LNCAP (cell line): ENCODE measurements at regions not wholly inside any gene's neighbourhood (a gene's known extent, or its start where the extent isn't known, plus 50 kb on each side); places are given as distances from the start of the nearest gene placed in this dataset.
A peak's percentile ranks its signal among the peaks of the same experiment; 100 is the strongest.

Experiments
- TF ChIP-seq, protein P1 (sequence below): fragments of 450-650 bp; IDR thresholded peaks from 2 replicates; pipeline ENCODE4 v1.5.1; 2017; ENCODE audit warnings: mild to moderate bottlenecking

DNA sequence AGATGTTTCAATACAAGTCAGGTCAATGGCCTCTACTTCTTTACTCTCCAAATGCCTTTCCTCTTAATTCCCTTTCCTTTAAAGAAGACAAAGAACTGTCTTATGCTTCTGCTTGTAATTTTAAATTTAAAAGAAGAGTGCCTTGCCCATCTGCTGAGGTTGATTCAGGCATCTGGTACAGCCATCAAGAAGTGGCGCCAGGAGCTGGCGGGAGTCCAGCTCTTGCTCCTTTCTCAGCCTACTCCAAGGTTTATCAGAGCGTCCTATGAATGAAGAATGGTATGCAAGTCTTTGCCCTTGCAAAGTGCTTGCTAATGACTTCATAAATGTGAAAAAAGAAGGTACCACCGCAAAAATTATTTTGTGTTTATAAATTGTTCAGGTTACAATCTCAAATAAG is 294.6 kb upstream of the TGFBR2 start:
- TF ChIP-seq, protein P1, sequence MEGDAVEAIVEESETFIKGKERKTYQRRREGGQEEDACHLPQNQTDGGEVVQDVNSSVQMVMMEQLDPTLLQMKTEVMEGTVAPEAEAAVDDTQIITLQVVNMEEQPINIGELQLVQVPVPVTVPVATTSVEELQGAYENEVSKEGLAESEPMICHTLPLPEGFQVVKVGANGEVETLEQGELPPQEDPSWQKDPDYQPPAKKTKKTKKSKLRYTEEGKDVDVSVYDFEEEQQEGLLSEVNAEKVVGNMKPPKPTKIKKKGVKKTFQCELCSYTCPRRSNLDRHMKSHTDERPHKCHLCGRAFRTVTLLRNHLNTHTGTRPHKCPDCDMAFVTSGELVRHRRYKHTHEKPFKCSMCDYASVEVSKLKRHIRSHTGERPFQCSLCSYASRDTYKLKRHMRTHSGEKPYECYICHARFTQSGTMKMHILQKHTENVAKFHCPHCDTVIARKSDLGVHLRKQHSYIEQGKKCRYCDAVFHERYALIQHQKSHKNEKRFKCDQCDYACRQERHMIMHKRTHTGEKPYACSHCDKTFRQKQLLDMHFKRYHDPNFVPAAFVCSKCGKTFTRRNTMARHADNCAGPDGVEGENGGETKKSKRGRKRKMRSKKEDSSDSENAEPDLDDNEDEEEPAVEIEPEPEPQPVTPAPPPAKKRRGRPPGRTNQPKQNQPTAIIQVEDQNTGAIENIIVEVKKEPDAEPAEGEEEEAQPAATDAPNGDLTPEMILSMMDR, result no peak

DNA sequence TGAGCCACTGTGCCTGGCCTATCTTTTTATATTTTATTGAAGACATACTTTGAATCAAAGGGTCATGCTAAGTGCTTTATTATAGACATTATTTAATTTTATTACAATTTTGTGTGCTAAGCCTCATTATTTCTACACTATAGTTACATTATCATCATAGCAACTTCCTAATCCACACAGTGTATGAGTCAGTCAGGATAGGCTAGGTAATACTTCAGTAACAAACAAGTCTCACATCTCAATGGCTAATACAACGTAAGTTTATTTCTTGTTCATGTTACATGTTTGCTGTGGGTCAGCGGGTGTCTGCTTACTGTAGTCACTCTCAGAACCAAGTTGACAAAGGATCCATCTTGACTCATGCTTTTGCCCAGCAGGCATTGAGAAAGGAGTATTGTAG is 292.6 kb upstream of the TGFBR2 start:
- TF ChIP-seq, protein P1, result no peak

DNA sequence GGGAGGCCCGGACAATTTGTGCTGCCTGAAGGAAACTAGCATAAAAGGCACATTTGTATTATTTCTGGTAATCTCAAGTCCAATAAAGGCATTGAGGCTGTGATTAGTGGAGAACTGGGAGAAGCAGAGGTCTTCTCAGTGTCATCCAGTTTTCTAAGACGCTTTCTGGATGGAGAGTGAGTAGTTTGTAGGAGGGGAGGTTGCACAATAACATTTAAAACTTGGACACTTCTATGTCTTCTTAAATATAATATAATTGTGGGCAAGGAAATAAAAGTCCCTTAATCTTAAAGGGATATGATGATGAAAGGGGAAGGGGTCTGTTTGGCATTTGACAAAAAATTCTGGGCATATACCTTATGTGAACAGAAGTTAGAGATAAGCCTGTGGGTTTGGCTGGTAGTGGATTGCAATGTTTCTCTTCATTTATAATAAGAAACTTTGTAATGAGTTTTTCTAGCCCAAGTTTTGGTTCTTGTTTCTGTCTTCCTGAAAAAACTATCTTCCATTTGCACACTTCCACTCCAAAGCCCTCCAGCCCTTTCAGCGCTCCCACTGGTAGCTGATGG is 291.6 kb upstream of the TGFBR2 start:
- TF ChIP-seq, protein P1, result no peak

DNA sequence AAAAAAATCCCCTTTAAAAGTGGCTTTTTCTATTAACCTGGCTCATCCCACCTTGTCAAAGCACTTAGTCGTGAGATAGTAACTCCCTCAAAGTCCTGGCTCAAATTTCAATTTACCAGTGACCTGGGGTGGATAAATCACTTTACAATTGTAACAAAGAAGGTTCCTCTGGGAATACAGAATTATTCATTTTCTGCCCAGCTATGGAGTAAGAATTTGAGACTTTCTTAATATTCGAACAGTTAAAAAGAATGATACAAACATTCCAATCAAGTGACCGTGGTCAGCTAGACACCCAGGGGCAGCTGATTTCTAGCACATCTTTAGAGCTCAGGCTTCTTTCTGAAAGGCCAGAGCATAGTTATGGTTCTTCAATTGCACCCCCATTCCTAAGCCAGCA is 291.0 kb upstream of the TGFBR2 start:
- TF ChIP-seq, protein P1, result no peak

DNA sequence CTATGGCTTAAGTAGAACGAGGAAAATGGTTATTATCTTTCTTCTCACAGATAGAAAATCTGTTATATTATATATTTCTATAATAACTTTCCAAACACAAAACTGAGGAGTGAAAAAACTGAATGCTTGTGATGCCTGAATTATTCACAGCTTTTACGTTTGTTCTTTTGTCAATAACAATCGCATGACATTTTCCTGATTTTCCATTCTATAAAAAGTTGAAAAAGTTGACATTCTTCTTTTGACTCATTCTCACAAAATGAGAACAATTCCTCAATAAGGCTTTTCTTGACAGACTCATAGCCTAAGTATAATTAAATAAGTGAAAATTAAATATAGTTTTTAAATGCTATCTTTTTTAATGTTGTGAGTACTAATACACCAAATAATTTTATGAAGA is 288.8 kb upstream of the TGFBR2 start:
- TF ChIP-seq, protein P1, result no peak

- TF ChIP-seq, protein P1, result no peak
Observed at GRCh38 chr3:30318110-30318509, 288.3 kb upstream of the TGFBR2 start.

DNA sequence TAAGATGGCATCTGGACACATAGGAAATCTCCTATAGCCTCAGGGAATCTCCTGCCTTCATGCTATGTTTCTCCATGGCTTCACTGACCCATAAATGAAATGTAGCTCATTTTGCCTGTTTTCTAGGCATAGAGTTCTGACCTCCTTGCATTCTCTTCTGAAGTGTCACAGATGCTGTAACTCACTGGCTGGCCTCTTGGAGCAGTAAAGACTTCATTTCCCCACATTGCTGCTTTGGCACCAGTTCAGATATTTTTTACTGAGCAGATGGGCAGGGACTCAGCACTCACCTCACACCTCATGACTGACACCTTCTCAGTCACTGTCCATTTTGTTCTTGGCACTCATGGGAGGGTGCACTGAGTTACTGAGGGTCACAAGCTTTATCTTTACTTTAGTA is 286.7 kb upstream of the TGFBR2 start:
- TF ChIP-seq, protein P1, result 0 out of 2 replicates have a peak, but pooled peaks have one; percentile 16

DNA sequence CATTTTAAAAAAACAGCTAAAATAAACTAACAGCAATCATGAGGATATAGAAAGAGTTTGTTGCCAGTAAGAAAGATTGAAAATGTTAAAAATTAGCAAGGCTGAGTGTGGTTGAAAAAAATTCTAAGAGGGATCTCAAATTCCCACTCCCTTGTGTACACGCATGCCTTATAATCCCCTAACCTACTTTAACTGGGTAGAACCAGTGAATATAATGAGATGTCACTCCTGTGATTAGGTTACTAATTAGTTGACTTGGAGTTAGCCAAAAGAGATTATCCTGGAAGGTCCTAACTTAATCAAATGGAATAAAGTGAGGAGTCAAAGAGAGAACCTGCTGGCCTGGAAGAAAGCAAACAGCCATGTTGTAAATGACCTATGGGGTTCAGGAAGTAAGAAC is 286.0 kb upstream of the TGFBR2 start:
- TF ChIP-seq, protein P1, result no peak
